OCI-LY1 (cell line): ENCODE measurements at regions not wholly inside any gene's neighbourhood (a gene's known extent, or its start where the extent isn't known, plus 50 kb on each side); places are given as distances from the start of the nearest gene placed in this dataset.

Source experiments
- EZH2 ChIP-seq: fragments of 200-600 bp; sonication (generic), shearing (Covaris generic); IDR thresholded peaks from 2 replicates; pipeline ENCODE4 v1.8.0; 2017; ENCODE audit warnings: borderline replicate concordance, mixed run types, mild to moderate bottlenecking, antibody characterized with exemption, low read length, moderate library complexity, mixed read lengths
- TF ChIP-seq, protein P1 (sequence below): fragments of 200-600 bp; sonication (generic), shearing (Covaris generic); IDR thresholded peaks from 2 replicates; pipeline ENCODE4 v1.5.1; 2017; ENCODE audit warnings: mild to moderate bottlenecking, antibody characterized with exemption, low read length, moderate library complexity, mixed read lengths

DNA sequence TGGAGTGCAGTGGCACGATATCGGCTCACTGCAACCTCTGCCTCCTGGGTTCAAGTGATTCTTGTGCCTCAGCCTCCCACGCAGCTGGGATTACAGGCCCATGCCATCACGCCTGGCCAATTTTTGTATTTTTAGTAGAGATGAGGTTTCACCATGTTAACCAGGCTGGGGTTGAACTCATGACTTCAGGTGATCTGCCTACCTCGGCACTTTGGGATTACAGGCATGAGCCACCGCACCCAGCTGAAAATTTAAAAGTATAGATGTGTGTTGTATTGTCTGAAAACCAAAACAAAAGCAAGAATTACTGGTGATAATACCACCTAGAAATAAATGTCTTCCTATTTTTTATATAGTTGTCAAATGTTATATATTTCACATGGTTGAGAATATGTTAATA, 162.0 kb upstream of the DMRT1 start:
- TF ChIP-seq, protein P1, sequence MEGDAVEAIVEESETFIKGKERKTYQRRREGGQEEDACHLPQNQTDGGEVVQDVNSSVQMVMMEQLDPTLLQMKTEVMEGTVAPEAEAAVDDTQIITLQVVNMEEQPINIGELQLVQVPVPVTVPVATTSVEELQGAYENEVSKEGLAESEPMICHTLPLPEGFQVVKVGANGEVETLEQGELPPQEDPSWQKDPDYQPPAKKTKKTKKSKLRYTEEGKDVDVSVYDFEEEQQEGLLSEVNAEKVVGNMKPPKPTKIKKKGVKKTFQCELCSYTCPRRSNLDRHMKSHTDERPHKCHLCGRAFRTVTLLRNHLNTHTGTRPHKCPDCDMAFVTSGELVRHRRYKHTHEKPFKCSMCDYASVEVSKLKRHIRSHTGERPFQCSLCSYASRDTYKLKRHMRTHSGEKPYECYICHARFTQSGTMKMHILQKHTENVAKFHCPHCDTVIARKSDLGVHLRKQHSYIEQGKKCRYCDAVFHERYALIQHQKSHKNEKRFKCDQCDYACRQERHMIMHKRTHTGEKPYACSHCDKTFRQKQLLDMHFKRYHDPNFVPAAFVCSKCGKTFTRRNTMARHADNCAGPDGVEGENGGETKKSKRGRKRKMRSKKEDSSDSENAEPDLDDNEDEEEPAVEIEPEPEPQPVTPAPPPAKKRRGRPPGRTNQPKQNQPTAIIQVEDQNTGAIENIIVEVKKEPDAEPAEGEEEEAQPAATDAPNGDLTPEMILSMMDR, result no peak
- no peak for TF ChIP-seq EZH2
